ENCODE measurements at regions not wholly inside any gene's neighbourhood (a gene's known extent, or its start where the extent isn't known, plus 50 kb on each side); places are given as distances from the start of the nearest gene placed in this dataset.

DNA sequence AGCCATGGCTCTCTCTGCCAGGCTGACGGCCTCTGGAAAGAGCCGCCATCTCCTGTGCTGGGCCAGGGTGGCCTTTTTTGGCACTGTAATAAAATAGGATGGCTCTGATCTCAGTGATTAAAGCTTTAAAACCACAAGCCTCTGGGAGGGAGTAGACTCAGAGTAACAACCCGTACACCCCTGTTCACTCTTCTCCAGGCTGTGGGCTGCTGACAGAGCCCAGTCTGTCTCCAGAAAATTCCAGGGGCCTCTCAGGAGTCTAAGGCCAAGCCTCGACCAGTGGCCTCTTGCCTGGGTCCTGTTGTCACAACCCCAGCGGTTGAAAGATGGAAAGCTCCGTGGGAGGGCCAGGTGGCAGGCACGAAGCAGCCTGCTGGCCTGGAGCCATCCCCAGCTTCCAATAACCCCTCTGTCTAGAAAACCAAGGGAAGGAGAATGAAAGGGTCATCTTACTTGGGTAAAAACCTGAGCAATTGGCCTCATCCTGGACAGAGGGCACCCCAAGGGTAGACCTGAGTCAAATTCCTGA lies 286.7 kb upstream of the ZNF462 start:
- peak; percentile 5 for DNase-seq
- peaks cover 6% of the 10 kb centered on the region for H3K4me1 ChIP-seq (ENCODE audit: control insufficient read depth, insufficient read depth, low read length)
- H3K4me3 ChIP-seq (ENCODE audit: low read length) = no peak overlapping the region
- H3K27me3 ChIP-seq (ENCODE audit: control insufficient read depth, insufficient read depth, low read length) = no peaks in the 10 kb centered on the region
- no peaks in the 10 kb centered on the region for H3K36me3 ChIP-seq (ENCODE audit: control insufficient read depth, insufficient read depth, low read length)
- peak overlapping the region; percentile 70 for H3K27ac ChIP-seq (ENCODE audit: low read length)
- H3K9me3 ChIP-seq (replicated peaks; ENCODE audit: control insufficient read depth, low read depth, low read length) = peaks cover 2% of the 10 kb centered on the region
- WGBS (ENCODE audit: insufficient coverage) = 42% methylated on average over 4 of the region's 7 CpGs

DNA sequence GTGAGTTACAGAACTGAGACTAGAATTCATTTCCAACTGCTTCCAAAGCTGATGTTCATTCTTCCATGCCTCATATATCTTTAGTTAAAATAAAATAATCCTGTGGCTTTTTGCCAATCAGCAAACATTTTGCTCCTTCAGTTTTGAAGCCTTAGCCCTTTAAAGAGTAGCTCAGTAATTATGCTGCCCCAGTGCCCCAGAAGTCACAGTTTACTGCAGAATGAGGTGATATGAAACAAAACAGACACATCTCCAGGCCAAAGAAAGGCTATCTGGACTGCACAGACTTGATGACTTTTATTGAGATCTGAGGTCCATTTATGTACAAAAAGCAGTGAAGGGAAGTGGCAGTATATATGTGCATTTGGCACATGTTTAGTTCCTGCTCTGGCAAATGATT lies 285.8 kb upstream of the ZNF462 start:
- Histone ChIP-seq H3K27me3 (ENCODE audit: control insufficient read depth, insufficient read depth, low read length) (no peaks in the 10 kb centered on the region), H3K4me1 (ENCODE audit: control insufficient read depth, insufficient read depth, low read length) (peaks cover 6% of the 10 kb centered on the region), H3K36me3 (ENCODE audit: control insufficient read depth, insufficient read depth, low read length) (no peaks in the 10 kb centered on the region), H3K4me3 (ENCODE audit: low read length) (no peak overlapping the region), H3K27ac (ENCODE audit: low read length) (no peak overlapping the region), H3K9me3 (replicated peaks; ENCODE audit: control insufficient read depth, low read depth, low read length) (peaks cover 2% of the 10 kb centered on the region)
- peak; percentile 41 for DNase-seq

DNA sequence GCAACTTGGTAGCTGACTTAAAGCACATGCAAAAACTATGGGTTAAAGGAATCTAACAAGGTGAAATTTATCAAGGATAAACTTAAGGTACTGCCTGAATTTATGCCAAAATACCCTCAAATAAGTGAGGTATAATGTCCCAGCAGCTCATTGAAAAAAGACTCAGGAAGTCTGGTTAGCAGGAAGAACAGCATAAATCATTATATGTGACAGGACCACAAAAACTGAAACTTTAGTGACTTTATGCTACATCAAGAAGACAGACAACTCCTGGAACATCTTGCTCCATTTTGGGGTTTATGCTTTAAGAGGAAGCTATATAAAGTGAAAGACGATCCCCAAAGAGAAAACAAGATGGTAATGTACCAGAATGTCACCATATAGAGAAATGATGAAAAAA lies 282.4 kb upstream of the ZNF462 start:
- Histone ChIP-seq H3K27ac (ENCODE audit: low read length) (no peak overlapping the region), H3K9me3 (replicated peaks; ENCODE audit: control insufficient read depth, low read depth, low read length) (peaks cover 2% of the 10 kb centered on the region), H3K36me3 (ENCODE audit: control insufficient read depth, insufficient read depth, low read length) (no peaks in the 10 kb centered on the region), H3K27me3 (ENCODE audit: control insufficient read depth, insufficient read depth, low read length) (no peaks in the 10 kb centered on the region), H3K4me1 (ENCODE audit: control insufficient read depth, insufficient read depth, low read length) (peaks cover 6% of the 10 kb centered on the region), H3K4me3 (ENCODE audit: low read length) (no peak overlapping the region)
- WGBS (ENCODE audit: insufficient coverage) = no CpG with 5 or more reads among the region's 1 CpG
- DNase-seq = no peak

DNA sequence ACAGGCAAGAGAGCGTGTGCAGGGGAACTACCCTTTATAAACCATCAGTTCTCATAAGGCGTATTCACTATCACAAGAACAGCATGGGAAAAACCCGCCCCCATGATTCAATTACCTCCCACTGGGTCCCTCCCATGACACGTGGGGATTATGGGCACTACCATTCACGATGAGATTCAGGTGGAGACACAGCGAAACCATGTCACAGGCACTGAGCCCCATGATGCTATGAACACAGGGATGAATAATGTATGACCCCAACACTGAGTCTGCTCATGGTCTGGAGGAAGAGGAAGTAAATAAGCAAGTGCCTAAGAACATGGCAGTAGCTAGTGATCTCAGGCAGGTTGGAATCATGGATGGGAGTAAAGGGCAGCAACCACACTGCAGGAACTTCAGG lies 281.0 kb upstream of the ZNF462 start:
- Histone ChIP-seq H3K9me3 (replicated peaks; ENCODE audit: control insufficient read depth, low read depth, low read length) (peaks cover 2% of the 10 kb centered on the region), H3K4me1 (ENCODE audit: control insufficient read depth, insufficient read depth, low read length) (no peaks in the 10 kb centered on the region), H3K27me3 (ENCODE audit: control insufficient read depth, insufficient read depth, low read length) (no peaks in the 10 kb centered on the region), H3K4me3 (ENCODE audit: low read length) (no peak overlapping the region), H3K36me3 (ENCODE audit: control insufficient read depth, insufficient read depth, low read length) (no peaks in the 10 kb centered on the region), H3K27ac (ENCODE audit: low read length) (no peak overlapping the region)
- no peak for DNase-seq
- WGBS (ENCODE audit: insufficient coverage) = 92% methylated on average over 5 of the region's 6 CpGs

DNA sequence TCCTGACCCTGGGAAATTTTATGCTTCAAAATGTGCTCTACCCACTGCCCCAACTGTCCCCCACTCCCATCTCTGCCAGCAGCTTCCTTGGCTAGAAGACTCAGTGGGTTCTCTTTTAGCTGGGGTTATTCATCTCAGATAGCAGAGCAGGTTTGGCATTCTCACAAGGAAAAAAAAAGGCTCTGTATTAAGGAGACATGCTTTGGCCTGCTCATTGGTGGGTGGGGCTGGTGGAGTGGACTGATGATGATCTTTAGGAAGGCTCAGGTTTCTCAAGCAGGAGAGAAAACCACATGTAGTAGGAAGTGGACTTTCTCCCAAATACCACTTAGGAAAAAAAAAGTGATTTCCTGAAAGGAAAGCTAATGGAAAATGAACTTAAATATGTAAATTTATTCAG lies 279.2 kb upstream of the ZNF462 start:
- DNase-seq = peak; percentile 38
- H3K27me3 ChIP-seq (ENCODE audit: control insufficient read depth, insufficient read depth, low read length) = no peaks in the 10 kb centered on the region

DNA sequence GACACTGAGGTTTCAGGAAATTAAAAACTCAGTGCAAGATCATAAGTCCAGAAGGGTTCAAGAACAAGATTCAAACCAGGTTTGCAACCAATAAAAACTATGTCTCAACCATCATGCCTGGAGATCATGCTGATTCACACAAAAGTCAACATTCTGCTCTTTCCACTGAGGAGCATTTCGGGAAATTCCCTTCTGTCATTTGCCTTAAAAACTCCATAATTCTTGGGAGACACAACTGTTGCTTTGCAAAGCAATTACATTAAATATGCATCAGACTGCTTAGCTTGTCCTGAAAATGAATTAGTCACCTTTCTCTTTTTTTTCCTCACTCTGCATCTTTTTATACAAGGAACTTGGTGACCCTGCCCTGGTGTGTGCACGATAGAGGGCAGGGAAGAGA lies 275.9 kb upstream of the ZNF462 start:
- Histone ChIP-seq H3K4me1 (ENCODE audit: control insufficient read depth, insufficient read depth, low read length) (no peaks in the 10 kb centered on the region), H3K27me3 (ENCODE audit: control insufficient read depth, insufficient read depth, low read length) (no peaks in the 10 kb centered on the region), H3K27ac (ENCODE audit: low read length) (no peak overlapping the region), H3K36me3 (ENCODE audit: control insufficient read depth, insufficient read depth, low read length) (no peaks in the 10 kb centered on the region), H3K9me3 (replicated peaks; ENCODE audit: control insufficient read depth, low read depth, low read length) (no peaks in the 10 kb centered on the region), H3K4me3 (ENCODE audit: low read length) (no peak overlapping the region)
- no peak for DNase-seq
- 50% methylated on average over 2 of the region's 2 CpGs for WGBS (ENCODE audit: insufficient coverage)

More for the DNA sequence above, 279.2 kb upstream of the ZNF462 start:
- H3K27ac ChIP-seq (ENCODE audit: low read length) = no peak overlapping the region
- H3K4me3 ChIP-seq (ENCODE audit: low read length) = no peak overlapping the region
- H3K4me1 ChIP-seq (ENCODE audit: control insufficient read depth, insufficient read depth, low read length) = no peaks in the 10 kb centered on the region
- peaks cover 2% of the 10 kb centered on the region for H3K9me3 ChIP-seq (replicated peaks; ENCODE audit: control insufficient read depth, low read depth, low read length)
- no peaks in the 10 kb centered on the region for H3K36me3 ChIP-seq (ENCODE audit: control insufficient read depth, insufficient read depth, low read length)

DNA sequence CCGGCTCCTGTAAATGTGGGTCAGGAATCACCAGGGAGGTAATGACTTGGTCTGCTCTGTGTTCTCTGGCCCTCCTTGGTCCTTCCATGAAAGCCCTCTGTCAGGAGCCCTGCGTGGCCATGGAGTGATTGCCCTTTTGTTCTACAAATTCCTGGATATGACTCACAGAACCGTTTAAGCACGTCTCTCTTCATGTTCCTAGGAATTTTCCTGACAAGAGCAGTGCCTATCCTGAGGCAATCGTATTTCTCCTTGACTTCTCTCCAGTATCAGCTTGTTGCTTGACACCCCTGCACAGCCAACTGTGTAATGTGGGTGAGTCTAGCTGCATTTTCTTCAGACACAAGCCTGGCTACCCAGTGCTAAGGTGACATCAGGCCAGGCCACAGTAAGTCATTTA lies 274.3 kb upstream of the ZNF462 start:
- WGBS (ENCODE audit: insufficient coverage) = 86% methylated on average over 1 of the region's 5 CpGs

DNA sequence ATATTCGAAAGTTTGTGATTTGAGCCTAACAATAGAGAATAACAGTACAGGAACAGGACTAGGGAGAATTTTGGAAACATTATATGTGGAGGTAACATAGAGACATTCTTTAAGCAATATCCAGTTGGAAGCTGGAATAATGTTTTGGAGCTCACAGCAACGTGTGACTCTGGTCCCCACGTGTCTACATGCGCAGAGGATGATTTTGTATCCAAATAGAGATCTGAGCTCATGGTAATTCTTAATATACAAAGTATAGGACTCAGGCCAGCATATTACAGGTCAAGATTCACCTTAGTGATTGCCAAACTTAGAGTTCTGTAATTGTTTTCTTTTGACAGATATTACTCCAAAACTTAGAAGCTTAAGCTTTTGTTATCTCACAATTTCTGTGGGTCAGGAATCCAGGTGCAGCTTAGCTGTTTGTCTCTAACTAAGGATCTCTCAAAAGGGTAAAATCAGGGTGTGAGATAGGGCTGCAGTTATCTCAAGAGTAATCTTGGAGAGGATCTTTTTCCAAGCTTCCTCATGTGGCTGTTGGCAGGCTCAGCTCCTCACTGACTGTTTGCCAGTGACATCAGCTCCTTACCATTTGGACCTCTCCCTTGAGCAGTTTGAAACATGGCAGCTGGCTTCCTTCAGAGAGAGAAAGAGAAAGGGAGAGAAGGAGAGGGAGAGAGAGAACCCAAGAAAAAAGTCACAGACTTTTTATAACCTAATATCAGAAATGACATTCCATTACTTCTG lies 272.0 kb upstream of the ZNF462 start:
- H3K4me3 ChIP-seq (ENCODE audit: low read length) = no peak overlapping the region
- DNase-seq = peak; percentile 25
- no peaks in the 10 kb centered on the region for H3K27me3 ChIP-seq (ENCODE audit: control insufficient read depth, insufficient read depth, low read length)
- H3K9me3 ChIP-seq (replicated peaks; ENCODE audit: control insufficient read depth, low read depth, low read length) = no peaks in the 10 kb centered on the region
- WGBS (ENCODE audit: insufficient coverage) = 86% methylated on average over 1 of the region's 4 CpGs
- no peaks in the 10 kb centered on the region for H3K36me3 ChIP-seq (ENCODE audit: control insufficient read depth, insufficient read depth, low read length)
- no peak overlapping the region for H3K27ac ChIP-seq (ENCODE audit: low read length)
- H3K4me1 ChIP-seq (ENCODE audit: control insufficient read depth, insufficient read depth, low read length) = no peaks in the 10 kb centered on the region

More for the DNA sequence above, 274.3 kb upstream of the ZNF462 start:
- DNase-seq = no peak
- Histone ChIP-seq H3K4me3 (ENCODE audit: low read length) (no peak overlapping the region), H3K4me1 (ENCODE audit: control insufficient read depth, insufficient read depth, low read length) (no peaks in the 10 kb centered on the region), H3K27ac (ENCODE audit: low read length) (no peak overlapping the region), H3K27me3 (ENCODE audit: control insufficient read depth, insufficient read depth, low read length) (no peaks in the 10 kb centered on the region), H3K36me3 (ENCODE audit: control insufficient read depth, insufficient read depth, low read length) (no peaks in the 10 kb centered on the region), H3K9me3 (replicated peaks; ENCODE audit: control insufficient read depth, low read depth, low read length) (no peaks in the 10 kb centered on the region)

DNA sequence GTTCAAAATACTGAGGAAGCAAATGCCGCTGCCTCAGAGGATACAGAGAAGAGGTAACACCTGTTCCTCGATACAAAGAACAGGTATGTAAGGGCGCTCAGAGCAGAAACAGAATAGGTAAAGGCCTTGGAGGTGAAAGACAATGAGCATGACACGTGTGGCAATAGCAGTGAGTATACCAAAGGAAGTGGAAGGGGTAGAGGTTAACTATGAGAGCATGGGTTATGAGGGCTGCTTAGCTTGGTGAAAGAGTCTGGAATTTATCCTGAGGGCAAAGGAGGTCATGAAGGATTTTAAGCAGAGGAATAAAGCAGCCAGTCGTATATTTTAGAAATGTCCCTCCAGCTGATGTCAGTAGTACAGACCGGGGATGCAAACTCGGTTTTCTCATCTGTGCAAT lies 269.8 kb upstream of the ZNF462 start:
- H3K27me3 ChIP-seq (ENCODE audit: control insufficient read depth, insufficient read depth, low read length) = no peaks in the 10 kb centered on the region
- no peaks in the 10 kb centered on the region for H3K4me1 ChIP-seq (ENCODE audit: control insufficient read depth, insufficient read depth, low read length)
- WGBS (ENCODE audit: insufficient coverage) = 49% methylated on average over 6 of the region's 7 CpGs
- H3K9me3 ChIP-seq (replicated peaks; ENCODE audit: control insufficient read depth, low read depth, low read length) = no peaks in the 10 kb centered on the region
- no peak for DNase-seq
- H3K36me3 ChIP-seq (ENCODE audit: control insufficient read depth, insufficient read depth, low read length) = no peaks in the 10 kb centered on the region
- no peak overlapping the region for H3K27ac ChIP-seq (ENCODE audit: low read length)
- no peak overlapping the region for H3K4me3 ChIP-seq (ENCODE audit: low read length)

DNA sequence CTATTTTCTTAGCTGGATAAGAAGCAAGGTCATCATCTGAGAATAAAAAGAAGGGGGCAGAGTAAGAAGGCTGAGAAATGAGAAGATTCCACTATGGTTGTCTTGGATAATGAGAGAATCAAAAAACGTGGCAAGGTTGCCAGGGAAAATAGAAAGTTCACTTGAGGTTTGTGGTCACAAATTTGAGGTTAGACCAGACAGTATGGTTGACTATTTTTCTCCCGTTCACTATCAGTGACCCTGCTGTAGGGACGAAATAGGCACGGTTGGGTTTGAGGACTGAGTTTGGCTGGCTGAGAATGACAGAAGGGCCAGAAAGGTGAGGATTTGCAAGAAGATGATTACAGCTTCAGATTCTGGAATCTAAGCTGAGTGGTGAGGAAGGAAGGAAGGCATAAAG lies 266.0 kb upstream of the ZNF462 start:
- no peak for DNase-seq
- H3K9me3 ChIP-seq (replicated peaks; ENCODE audit: control insufficient read depth, low read depth, low read length) = no peaks in the 10 kb centered on the region
- 77% methylated on average over 4 of the region's 4 CpGs for WGBS (ENCODE audit: insufficient coverage)
- no peaks in the 10 kb centered on the region for H3K36me3 ChIP-seq (ENCODE audit: control insufficient read depth, insufficient read depth, low read length)
- H3K4me3 ChIP-seq (ENCODE audit: low read length) = no peak overlapping the region
- no peaks in the 10 kb centered on the region for H3K27me3 ChIP-seq (ENCODE audit: control insufficient read depth, insufficient read depth, low read length)
- no peaks in the 10 kb centered on the region for H3K4me1 ChIP-seq (ENCODE audit: control insufficient read depth, insufficient read depth, low read length)
- H3K27ac ChIP-seq (ENCODE audit: low read length) = no peak overlapping the region

Measured in muscle of leg (tissue), 3 donors.